Activated CD4-positive, alpha-beta memory T cell treated with anti-CD3 and anti-CD28 coated beads for 36 hours (primary cell): ENCODE measurements at regions not wholly inside any gene's neighbourhood (a gene's known extent, or its start where the extent isn't known, plus 50 kb on each side); places are given as distances from the start of the nearest gene placed in this dataset.
"Not testable (repeated sequence)": the region's sequence is repeated elsewhere in the genome, so short reads cannot be mapped to it uniquely, and the experiment has no call there.

ENCODE experiments used
- CTCF ChIA-PET: fragments of 350-600 bp; sonication (Branson Sonifier 250); formaldehyde crosslinking; loops from one replicate; lab custom pipeline; 2021; ENCODE audit warnings: antibody characterized with exemption, inconsistent platforms; lab: Charles Lee
- POLR2A ChIA-PET: fragments of 350-600 bp; sonication (Branson Sonifier 250); formaldehyde crosslinking; loops from one replicate; lab custom pipeline; 2021; ENCODE audit warnings: antibody characterized with exemption; lab: Charles Lee
- DNase-seq: peaks from one replicate; pipeline ENCODE4 v3.0.0-alpha.2; 2020
- H3K27ac Mint-ChIP-seq: one replicate; pipeline ENCODE4 v1.8.0; 2021; ENCODE audit warnings: mixed read lengths
- H3K27me3 Mint-ChIP-seq: one replicate; pipeline ENCODE4 v1.8.0; 2021; ENCODE audit warnings: mixed read lengths
- H3K36me3 Mint-ChIP-seq: one replicate; pipeline ENCODE4 v1.8.0; 2021; ENCODE audit warnings: mixed read lengths
- H3K4me1 Mint-ChIP-seq: one replicate; pipeline ENCODE4 v1.8.0; 2021; ENCODE audit warnings: low read depth, mixed read lengths
- H3K4me3 Mint-ChIP-seq: one replicate; pipeline ENCODE4 v1.8.0; 2021; ENCODE audit warnings: mild to moderate bottlenecking, mixed read lengths
- H3K9me3 Mint-ChIP-seq: one replicate; pipeline ENCODE4 v1.8.0; 2021; ENCODE audit warnings: mixed read lengths
- intact Hi-C: fragments of 100-400 bp; cut with micrococcal nuclease; formaldehyde crosslinking; loops from one replicate; pipeline ENCODE4 v1.15.1; 2023

- CTCF ChIA-PET, H3K36me3 Mint-ChIP-seq, H3K9me3 Mint-ChIP-seq, DNase-seq, H3K4me3 Mint-ChIP-seq, H3K27ac Mint-ChIP-seq, intact Hi-C loops, H3K27me3 Mint-ChIP-seq, POLR2A ChIA-PET: not testable (repeated sequence)
- peaks cover 17% of the 10 kb centered on the region for H3K4me1 Mint-ChIP-seq
Observed at GRCh38 chr6:127406722-127407121, 52.5 kb downstream of the KIAA0408 start.

- Mint-ChIP-seq H3K36me3 (no peaks in the 10 kb centered on the region), H3K27me3 (no peaks in the 10 kb centered on the region), H3K27ac (no peak overlapping the region), H3K4me1 (peaks cover 17% of the 10 kb centered on the region), H3K9me3 (peaks cover 7% of the 10 kb centered on the region), H3K4me3 (no peak overlapping the region)
- ChIA-PET CTCF (no interaction called here), POLR2A (no interaction called here)
- no peak for DNase-seq
- intact Hi-C loops, result no loop called here
Observed at GRCh38 chr6:127406122-127406521, 53.1 kb downstream of the KIAA0408 start.

- peaks cover 17% of the 10 kb centered on the region for H3K4me1 Mint-ChIP-seq
- POLR2A ChIA-PET, result no interaction called here
- H3K4me3 Mint-ChIP-seq, result no peak overlapping the region
- DNase-seq, result no peak
- intact Hi-C loops, result no loop called here
- no peaks in the 10 kb centered on the region for H3K36me3 Mint-ChIP-seq
- peaks cover 7% of the 10 kb centered on the region for H3K9me3 Mint-ChIP-seq
- H3K27me3 Mint-ChIP-seq, result no peaks in the 10 kb centered on the region
- CTCF ChIA-PET, result no interaction called here
- no peak overlapping the region for H3K27ac Mint-ChIP-seq
Observed at GRCh38 chr6:127404594-127405178, 54.5 kb downstream of the KIAA0408 start.

GRCh38 chr6:127404133-127404532, 55.1 kb downstream of the KIAA0408 start:
- H3K36me3 Mint-ChIP-seq, result no peaks in the 10 kb centered on the region
- intact Hi-C loops, result no loop called here
- CTCF ChIA-PET, result interaction anchor here (0.9 kb wide), 1 partner anchor 17 kb away, joined by 3 read pairs; no protein-coding TSS in a partner anchor

GRCh38 chr6:127403636-127404035, 55.6 kb downstream of the KIAA0408 start:
- intact Hi-C loops, result loop anchor here (1.0 kb wide), 1 partner anchor 17 kb away; no protein-coding TSS in a partner anchor
- H3K27me3 Mint-ChIP-seq, result no peaks in the 10 kb centered on the region
- H3K4me3 Mint-ChIP-seq, result no peak overlapping the region
- H3K36me3 Mint-ChIP-seq, result no peaks in the 10 kb centered on the region
- H3K27ac Mint-ChIP-seq, result peak overlapping the region; percentile 66
- peak; percentile 22 for DNase-seq
- peaks cover 17% of the 10 kb centered on the region for H3K4me1 Mint-ChIP-seq
- H3K9me3 Mint-ChIP-seq, result peaks cover 7% of the 10 kb centered on the region
- ChIA-PET POLR2A (interaction anchor here (1.1 kb wide), 1 partner anchor 17 kb away, joined by 3 read pairs; no protein-coding TSS in a partner anchor), CTCF (interaction anchor here (0.9 kb wide), 1 partner anchor 17 kb away, joined by 3 read pairs; no protein-coding TSS in a partner anchor)

More at GRCh38 chr6:127404133-127404532, 55.1 kb downstream of the KIAA0408 start:
- Mint-ChIP-seq H3K9me3 (peaks cover 7% of the 10 kb centered on the region), H3K4me3 (no peak overlapping the region), H3K27ac (peak overlapping the region; percentile 66), H3K27me3 (no peaks in the 10 kb centered on the region), H3K4me1 (peaks cover 17% of the 10 kb centered on the region)
- POLR2A ChIA-PET, result interaction anchor here (1.1 kb wide), 1 partner anchor 17 kb away, joined by 3 read pairs; no protein-coding TSS in a partner anchor
- DNase-seq, result no peak

GRCh38 chr6:127402890-127403617, 56.1 kb downstream of the KIAA0408 start:
- H3K4me3 Mint-ChIP-seq, result no peak overlapping the region
- DNase-seq, result no peak
- H3K36me3 Mint-ChIP-seq, result no peaks in the 10 kb centered on the region
- H3K4me1 Mint-ChIP-seq, result peaks cover 20% of the 10 kb centered on the region
- ChIA-PET CTCF (interaction anchor here (0.9 kb wide), 1 partner anchor 18 kb away, joined by 3 read pairs; no protein-coding TSS in a partner anchor), POLR2A (interaction anchor here (1.1 kb wide), 1 partner anchor 18 kb away, joined by 3 read pairs; no protein-coding TSS in a partner anchor)
- intact Hi-C loops, result loop anchor here (1.0 kb wide), 1 partner anchor 17 kb away; no protein-coding TSS in a partner anchor
- H3K27me3 Mint-ChIP-seq, result no peaks in the 10 kb centered on the region
- H3K9me3 Mint-ChIP-seq, result peaks cover 7% of the 10 kb centered on the region
- no peak overlapping the region for H3K27ac Mint-ChIP-seq

- intact Hi-C loops, result no loop called here
- H3K27ac Mint-ChIP-seq, result no peak overlapping the region
- ChIA-PET POLR2A (no interaction called here), CTCF (no interaction called here)
- no peaks in the 10 kb centered on the region for H3K36me3 Mint-ChIP-seq
- H3K4me3 Mint-ChIP-seq, result no peak overlapping the region
- H3K4me1 Mint-ChIP-seq, result peaks cover 5% of the 10 kb centered on the region
- DNase-seq, result no peak
- no peaks in the 10 kb centered on the region for H3K9me3 Mint-ChIP-seq
- H3K27me3 Mint-ChIP-seq, result no peaks in the 10 kb centered on the region
Observed at GRCh38 chr6:127397729-127398630, 54.6 kb upstream of the ECHDC1 start.

GRCh38 chr6:127397171-127397597, 53.8 kb upstream of the ECHDC1 start:
- H3K9me3 Mint-ChIP-seq, H3K4me3 Mint-ChIP-seq, H3K27ac Mint-ChIP-seq, H3K27me3 Mint-ChIP-seq, H3K4me1 Mint-ChIP-seq, CTCF ChIA-PET, DNase-seq, POLR2A ChIA-PET, intact Hi-C loops, H3K36me3 Mint-ChIP-seq: not testable (repeated sequence)
